ENCODE measurements at regions not wholly inside any gene's neighbourhood (a gene's known extent, or its start where the extent isn't known, plus 50 kb on each side); places are given as distances from the start of the nearest gene placed in this dataset.

DNA sequence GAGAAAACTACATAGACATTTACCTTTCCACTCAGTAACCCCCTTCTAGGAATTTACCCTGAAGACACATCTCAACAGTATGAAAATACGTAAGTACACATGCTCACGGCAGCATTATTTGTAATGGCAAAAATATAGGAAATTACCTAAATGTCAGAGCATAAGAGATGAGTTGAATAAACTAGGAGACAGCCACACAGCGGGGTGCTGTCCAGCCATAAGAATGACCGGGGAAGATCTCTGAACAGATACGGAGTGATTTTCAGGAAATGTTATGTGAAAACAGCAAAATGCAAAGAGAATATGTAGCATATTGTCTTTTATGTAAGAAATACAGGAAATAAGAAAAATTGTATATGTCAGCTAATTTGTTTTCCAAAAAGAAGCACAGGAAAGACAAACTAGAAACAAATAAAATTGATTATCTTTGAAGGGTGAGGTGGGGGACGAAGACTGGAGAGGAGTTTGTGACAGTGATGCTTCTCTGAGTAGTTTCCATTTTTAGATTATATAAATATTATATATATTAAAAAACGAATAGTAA is 195.4 kb downstream of the HAUS1 start:
- Histone ChIP-seq H3K4me1 (ENCODE audit: control extremely low read depth in 1 of 4, control insufficient read depth in 4 of 4, insufficient read depth in 4 of 4, low read length in 3 of 4) (no peaks in the 10 kb centered on the region), H3K9me3 (ENCODE audit: control extremely low read depth in 1 of 5, control insufficient read depth in 4 of 5, insufficient read depth in 2 of 5, low read depth in 1 of 5, low read length in 4 of 5) (no peaks in the 10 kb centered on the region), H3K4me3 (ENCODE audit: control insufficient read depth in 1 of 7, extremely low read depth in 1 of 7, insufficient read depth in 4 of 7, low read depth in 2 of 7, low read length in 6 of 7) (no peak overlapping the region), H3K36me3 (ENCODE audit: control insufficient read depth in 4 of 4, insufficient read depth in 4 of 4, low read length in 3 of 4) (no peaks in the 10 kb centered on the region), H3K27ac (ENCODE audit: insufficient read depth in 1 of 2, low read depth in 1 of 2, low read length in 2 of 2, poor library complexity in 1 of 2, severe bottlenecking in 2 of 2) (no peak overlapping the region), H3K27me3 (replicated peaks in 2 of 5; ENCODE audit: control insufficient read depth in 4 of 5, insufficient read depth in 5 of 5, low read length in 4 of 5) (peaks cover 0 to 15% (median 2%) of the 10 kb centered on the region in 5 experiments)
- ChIA-PET POLR2A (no interaction called here), CTCF (interaction anchor here (0.7 kb wide), 1 partner anchor 49 kb away, joined by 4 read pairs; no protein-coding TSS in a partner anchor)
- WGBS (ENCODE audit: insufficient coverage) = 96% methylated on average over 4 of the region's 7 CpGs
- no peak for DNase-seq

DNA sequence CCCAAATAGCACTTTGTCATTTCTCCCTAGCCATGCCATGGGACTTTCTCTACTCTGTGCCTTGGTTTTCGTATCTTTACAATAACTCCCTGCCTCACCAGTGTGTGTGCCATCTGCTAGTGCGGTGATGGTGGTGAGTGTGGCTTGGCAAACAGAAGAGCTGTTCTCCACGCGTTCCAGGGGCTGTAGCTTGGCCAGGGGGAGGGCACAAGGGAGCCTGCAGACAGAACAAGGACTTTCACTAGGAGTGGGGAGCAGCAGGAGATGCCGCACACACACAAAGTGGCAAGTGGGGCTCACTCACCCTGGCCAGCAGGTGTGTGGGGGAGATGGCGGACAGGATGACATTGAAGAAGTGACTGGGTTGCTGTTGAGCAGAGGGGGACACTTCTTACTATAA is 196.9 kb downstream of the HAUS1 start:
- DNase-seq = no peak
- Histone ChIP-seq H3K27ac (ENCODE audit: insufficient read depth in 1 of 2, low read depth in 1 of 2, low read length in 2 of 2, poor library complexity in 1 of 2, severe bottlenecking in 2 of 2) (no peak overlapping the region), H3K9me3 (ENCODE audit: control extremely low read depth in 1 of 5, control insufficient read depth in 4 of 5, insufficient read depth in 2 of 5, low read depth in 1 of 5, low read length in 4 of 5) (peaks cover 0 to 2% (median 1%) of the 10 kb centered on the region in 5 experiments), H3K36me3 (ENCODE audit: control insufficient read depth in 4 of 4, insufficient read depth in 4 of 4, low read length in 3 of 4) (no peaks in the 10 kb centered on the region), H3K4me3 (ENCODE audit: control insufficient read depth in 1 of 7, extremely low read depth in 1 of 7, insufficient read depth in 4 of 7, low read depth in 2 of 7, low read length in 6 of 7) (no peak overlapping the region), H3K4me1 (ENCODE audit: control extremely low read depth in 1 of 4, control insufficient read depth in 4 of 4, insufficient read depth in 4 of 4, low read length in 3 of 4) (no peaks in the 10 kb centered on the region), H3K27me3 (replicated peaks in 2 of 5; ENCODE audit: control insufficient read depth in 4 of 5, insufficient read depth in 5 of 5, low read length in 4 of 5) (peaks cover 0 to 15% (median 2%) of the 10 kb centered on the region in 5 experiments)
- ChIA-PET POLR2A (no interaction called here), CTCF (interaction anchor here (1.5 kb wide), 1 partner anchor 19 kb away, joined by 5 read pairs; no protein-coding TSS in a partner anchor)
- WGBS (ENCODE audit: insufficient coverage) = 100% methylated on average over 4 of the region's 6 CpGs

DNA sequence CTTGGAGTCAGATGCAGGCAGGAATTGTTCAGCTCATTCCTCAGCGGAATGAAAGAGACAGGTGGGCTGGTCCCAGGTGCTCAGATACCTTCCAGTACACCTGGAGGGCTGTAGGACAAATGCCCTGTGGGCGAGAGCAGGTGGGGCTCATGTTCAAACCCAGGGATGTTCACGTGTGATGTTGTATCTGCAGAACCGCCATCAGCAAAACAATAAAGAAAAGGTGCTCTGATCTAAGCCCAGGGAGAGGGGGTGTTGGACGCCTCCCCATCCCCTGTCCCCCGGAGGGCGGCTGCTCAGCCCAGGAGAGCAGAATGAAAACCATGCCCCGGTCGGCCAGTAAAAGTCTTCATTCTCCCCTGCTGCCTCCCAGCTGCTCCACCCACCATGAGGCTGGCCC is 197.4 kb downstream of the HAUS1 start:
- CTCF ChIA-PET = interaction anchor here (1.1 to 1.5 kb wide), 2 partner anchors 20 kb away, joined by 3 to 5 read pairs; no protein-coding TSS in a partner anchor
- POLR2A ChIA-PET = no interaction called here
- no peak overlapping the region for H3K4me3 ChIP-seq (ENCODE audit: control insufficient read depth in 1 of 7, extremely low read depth in 1 of 7, insufficient read depth in 4 of 7, low read depth in 2 of 7, low read length in 6 of 7)
- H3K9me3 ChIP-seq (ENCODE audit: control extremely low read depth in 1 of 5, control insufficient read depth in 4 of 5, insufficient read depth in 2 of 5, low read depth in 1 of 5, low read length in 4 of 5) = peaks cover 0 to 7% (median 1%) of the 10 kb centered on the region in 5 experiments
- no peak for DNase-seq
- no peak overlapping the region for H3K27ac ChIP-seq (ENCODE audit: insufficient read depth in 1 of 2, low read depth in 1 of 2, low read length in 2 of 2, poor library complexity in 1 of 2, severe bottlenecking in 2 of 2)
- peaks cover 0 to 15% (median 2%) of the 10 kb centered on the region in 5 experiments for H3K27me3 ChIP-seq (replicated peaks in 2 of 5; ENCODE audit: control insufficient read depth in 4 of 5, insufficient read depth in 5 of 5, low read length in 4 of 5)
- H3K4me1 ChIP-seq (ENCODE audit: control extremely low read depth in 1 of 4, control insufficient read depth in 4 of 4, insufficient read depth in 4 of 4, low read length in 3 of 4) = no peaks in the 10 kb centered on the region
- no peaks in the 10 kb centered on the region for H3K36me3 ChIP-seq (ENCODE audit: control insufficient read depth in 4 of 4, insufficient read depth in 4 of 4, low read length in 3 of 4)
- WGBS (ENCODE audit: insufficient coverage) = 90% methylated on average over 8 of the region's 9 CpGs

DNA sequence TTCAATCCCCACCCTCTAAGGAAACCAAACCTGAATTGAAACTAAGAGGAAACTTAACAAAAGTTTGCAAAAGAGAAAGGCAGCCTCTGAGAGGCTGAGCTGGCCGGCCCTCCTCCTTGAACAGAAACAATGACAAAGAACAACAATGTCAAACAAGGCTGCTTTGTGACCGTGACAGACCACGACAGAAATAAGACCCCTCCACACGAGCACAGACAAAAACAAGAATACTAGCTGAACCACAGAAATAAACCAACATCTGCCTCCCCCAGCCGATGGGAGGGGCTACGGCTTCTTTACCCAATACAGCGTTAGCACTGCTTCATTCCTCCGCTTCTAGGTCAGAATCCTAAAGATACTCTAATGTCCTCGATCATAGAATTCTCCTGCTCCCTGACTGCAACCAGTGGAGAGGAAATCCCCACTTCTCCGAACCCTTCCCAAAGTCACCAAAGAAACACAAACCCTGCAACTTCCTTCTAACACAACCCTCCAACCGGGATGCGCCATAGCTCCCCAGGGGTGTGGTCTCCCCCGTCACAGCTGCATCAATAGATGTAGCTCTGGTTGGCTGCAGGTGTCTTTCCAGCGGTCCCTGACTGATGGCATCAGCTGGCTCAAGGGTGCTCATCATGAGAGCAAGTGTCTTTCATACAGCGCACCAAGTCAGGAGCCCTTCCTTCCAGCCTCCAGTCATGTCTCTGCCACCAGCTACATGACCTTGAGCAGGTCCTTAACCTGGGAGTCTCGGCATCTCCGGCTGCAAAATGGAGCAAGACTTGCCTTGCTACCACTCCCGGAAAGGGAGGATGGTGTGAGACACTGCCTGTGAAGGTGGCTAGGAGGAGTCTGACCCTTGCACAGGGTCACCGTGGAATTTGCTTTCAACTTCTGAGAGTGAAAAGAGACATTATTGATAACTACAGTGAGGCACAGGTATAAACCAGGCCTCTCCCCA is 198.6 kb downstream of the HAUS1 start:
- 79% methylated on average over 17 of the region's 19 CpGs for WGBS (ENCODE audit: insufficient coverage)
- Histone ChIP-seq H3K27me3 (replicated peaks in 2 of 5; ENCODE audit: control insufficient read depth in 4 of 5, insufficient read depth in 5 of 5, low read length in 4 of 5) (peaks cover 0 to 15% (median 2%) of the 10 kb centered on the region in 5 experiments), H3K27ac (ENCODE audit: insufficient read depth in 1 of 2, low read depth in 1 of 2, low read length in 2 of 2, poor library complexity in 1 of 2, severe bottlenecking in 2 of 2) (no peak overlapping the region), H3K36me3 (ENCODE audit: control insufficient read depth in 4 of 4, insufficient read depth in 4 of 4, low read length in 3 of 4) (no peaks in the 10 kb centered on the region), H3K4me3 (ENCODE audit: control insufficient read depth in 1 of 7, extremely low read depth in 1 of 7, insufficient read depth in 4 of 7, low read depth in 2 of 7, low read length in 6 of 7) (no peak overlapping the region), H3K4me1 (ENCODE audit: control extremely low read depth in 1 of 4, control insufficient read depth in 4 of 4, insufficient read depth in 4 of 4, low read length in 3 of 4) (no peaks in the 10 kb centered on the region), H3K9me3 (ENCODE audit: control extremely low read depth in 1 of 5, control insufficient read depth in 4 of 5, insufficient read depth in 2 of 5, low read depth in 1 of 5, low read length in 4 of 5) (peaks cover 0 to 7% (median 1%) of the 10 kb centered on the region in 5 experiments)
- ChIA-PET CTCF (interaction anchor here (1.1 kb wide), 1 partner anchor 22 kb away, joined by 3 read pairs; no protein-coding TSS in a partner anchor), POLR2A (interaction anchor here (0.6 kb wide), 1 partner anchor 109 kb away, joined by 3 read pairs; no protein-coding TSS in a partner anchor)
- DNase-seq = no peak

DNA sequence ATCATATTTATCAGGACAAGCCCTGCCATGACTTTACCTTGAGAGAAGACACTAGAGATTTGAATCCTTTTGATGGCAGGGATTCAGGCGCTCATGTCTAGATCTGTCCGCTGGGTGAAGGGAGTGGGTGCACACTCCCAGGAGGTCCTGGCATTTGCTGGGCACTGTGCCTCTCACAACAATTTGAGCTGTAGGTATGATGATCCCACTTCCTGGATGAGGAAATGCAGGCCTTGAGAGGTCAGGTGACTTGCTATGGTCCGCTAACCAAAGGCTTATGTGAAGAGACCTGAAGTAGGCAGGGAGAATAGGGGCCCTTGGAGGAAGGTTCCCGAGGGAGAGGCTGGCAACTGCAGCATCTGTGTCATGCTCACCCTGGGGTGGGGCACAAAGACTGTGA is 206.1 kb downstream of the HAUS1 start:
- H3K27me3 ChIP-seq (replicated peaks in 2 of 5; ENCODE audit: control insufficient read depth in 4 of 5, insufficient read depth in 5 of 5, low read length in 4 of 5) = peaks cover 0 to 2% (median 0%) of the 10 kb centered on the region in 5 experiments
- ChIA-PET CTCF (interaction anchor here (1.3 kb wide), 1 partner anchor 23 kb away, joined by 4 read pairs; a partner anchor contains a TSS), POLR2A (no interaction called here)
- H3K36me3 ChIP-seq (ENCODE audit: control insufficient read depth in 4 of 4, insufficient read depth in 4 of 4, low read length in 3 of 4) = no peaks in the 10 kb centered on the region
- DNase-seq = no peak
- no peak overlapping the region for H3K4me3 ChIP-seq (ENCODE audit: control insufficient read depth in 1 of 7, extremely low read depth in 1 of 7, insufficient read depth in 4 of 7, low read depth in 2 of 7, low read length in 6 of 7)
- 94% methylated on average over 4 of the region's 4 CpGs for WGBS (ENCODE audit: insufficient coverage)
- H3K4me1 ChIP-seq (ENCODE audit: control extremely low read depth in 1 of 4, control insufficient read depth in 4 of 4, insufficient read depth in 4 of 4, low read length in 3 of 4) = no peaks in the 10 kb centered on the region
- no peak overlapping the region for H3K27ac ChIP-seq (ENCODE audit: insufficient read depth in 1 of 2, low read depth in 1 of 2, low read length in 2 of 2, poor library complexity in 1 of 2, severe bottlenecking in 2 of 2)
- peaks cover 0 to 7% (median 1%) of the 10 kb centered on the region in 5 experiments for H3K9me3 ChIP-seq (ENCODE audit: control extremely low read depth in 1 of 5, control insufficient read depth in 4 of 5, insufficient read depth in 2 of 5, low read depth in 1 of 5, low read length in 4 of 5)

DNA sequence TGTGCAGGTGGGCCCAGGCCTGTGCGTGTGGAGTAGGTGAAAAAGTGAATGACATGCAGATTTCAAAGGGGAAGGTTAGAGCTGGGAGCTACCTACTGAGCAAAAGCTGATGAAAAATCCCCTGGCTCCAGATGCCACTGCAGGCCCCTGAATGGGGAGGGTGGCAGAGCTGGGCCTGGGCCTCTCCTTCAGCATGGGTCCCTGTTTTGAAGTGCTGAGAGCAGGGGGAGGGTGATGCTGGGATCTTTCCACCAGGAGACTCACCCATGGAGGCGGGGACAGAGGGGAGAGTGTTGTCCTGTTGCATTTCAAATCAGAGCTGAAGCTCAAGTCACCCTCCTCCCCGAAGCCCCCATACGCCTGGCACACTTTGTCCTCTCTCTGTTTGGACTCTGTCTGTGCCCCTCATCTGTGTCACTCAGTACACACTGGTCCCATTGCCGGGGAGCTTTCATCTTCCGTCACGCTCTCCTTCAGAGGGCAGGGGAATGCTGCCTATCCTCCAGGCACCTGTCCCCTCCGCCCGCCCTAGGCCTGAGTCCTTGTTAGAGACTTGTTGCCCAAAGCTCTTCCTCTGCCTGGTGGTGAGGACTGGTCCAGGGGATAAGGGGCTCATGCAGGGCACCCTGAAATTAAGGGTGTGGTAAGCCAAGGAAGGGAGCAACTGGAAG is 206.6 kb downstream of the HAUS1 start:
- no peaks in the 10 kb centered on the region for H3K4me1 ChIP-seq (ENCODE audit: control extremely low read depth in 1 of 4, control insufficient read depth in 4 of 4, insufficient read depth in 4 of 4, low read length in 3 of 4)
- ChIA-PET CTCF (interaction anchor here (1.3 kb wide), 1 partner anchor 22 kb away, joined by 4 read pairs; a partner anchor contains a TSS), POLR2A (no interaction called here)
- H3K4me3 ChIP-seq (ENCODE audit: control insufficient read depth in 1 of 7, extremely low read depth in 1 of 7, insufficient read depth in 4 of 7, low read depth in 2 of 7, low read length in 6 of 7) = no peak overlapping the region
- H3K27ac ChIP-seq (ENCODE audit: insufficient read depth in 1 of 2, low read depth in 1 of 2, low read length in 2 of 2, poor library complexity in 1 of 2, severe bottlenecking in 2 of 2) = no peak overlapping the region
- H3K27me3 ChIP-seq (replicated peaks in 2 of 5; ENCODE audit: control insufficient read depth in 4 of 5, insufficient read depth in 5 of 5, low read length in 4 of 5) = peaks cover 0 to 2% (median 0%) of the 10 kb centered on the region in 5 experiments
- peaks cover 0 to 7% (median 1%) of the 10 kb centered on the region in 5 experiments for H3K9me3 ChIP-seq (ENCODE audit: control extremely low read depth in 1 of 5, control insufficient read depth in 4 of 5, insufficient read depth in 2 of 5, low read depth in 1 of 5, low read length in 4 of 5)
- WGBS (ENCODE audit: insufficient coverage) = 98% methylated on average over 7 of the region's 9 CpGs
- no peak for DNase-seq
- H3K36me3 ChIP-seq (ENCODE audit: control insufficient read depth in 4 of 4, insufficient read depth in 4 of 4, low read length in 3 of 4) = no peaks in the 10 kb centered on the region
